Neural progenitor cell (in vitro differentiated cells): ENCODE measurements at regions not wholly inside any gene's neighbourhood (a gene's known extent, or its start where the extent isn't known, plus 50 kb on each side); places are given as distances from the start of the nearest gene placed in this dataset.

Experiments used
- EZH2 ChIP-seq: fragments of 200-600 bp; sonication (generic); IDR thresholded peaks from 2 replicates; pipeline ENCODE4 v1.6.1; 2017; ENCODE audit warnings: antibody characterized with exemption, mild to moderate bottlenecking, moderate library complexity
- TF ChIP-seq, protein P1 (sequence below): fragments of 200-600 bp; sonication (generic); IDR thresholded peaks from 2 replicates; pipeline ENCODE4 v1.5.1; 2017; ENCODE audit warnings: antibody characterized with exemption, mild to moderate bottlenecking

DNA sequence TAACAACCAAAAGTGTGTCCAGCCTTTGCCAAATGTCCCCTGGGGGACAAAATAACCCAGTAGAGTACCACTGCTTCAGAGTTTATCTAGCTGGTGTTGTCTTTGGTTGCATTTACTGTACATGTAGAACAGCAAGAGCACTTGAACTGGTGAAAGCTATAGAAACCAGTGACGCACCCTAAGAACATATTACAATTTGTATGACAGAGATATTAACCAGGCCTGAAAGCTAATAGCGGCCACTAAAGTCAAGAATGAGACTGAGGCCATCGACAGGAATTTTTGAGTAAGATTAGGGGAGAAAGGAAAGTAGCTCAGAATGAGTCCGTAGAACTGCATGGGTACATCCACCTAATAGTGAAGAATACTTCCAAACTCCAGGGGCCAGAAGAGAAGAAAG is 236.2 kb downstream of the MTERF1 start:
- no peak for TF ChIP-seq EZH2
- TF ChIP-seq, protein P1, sequence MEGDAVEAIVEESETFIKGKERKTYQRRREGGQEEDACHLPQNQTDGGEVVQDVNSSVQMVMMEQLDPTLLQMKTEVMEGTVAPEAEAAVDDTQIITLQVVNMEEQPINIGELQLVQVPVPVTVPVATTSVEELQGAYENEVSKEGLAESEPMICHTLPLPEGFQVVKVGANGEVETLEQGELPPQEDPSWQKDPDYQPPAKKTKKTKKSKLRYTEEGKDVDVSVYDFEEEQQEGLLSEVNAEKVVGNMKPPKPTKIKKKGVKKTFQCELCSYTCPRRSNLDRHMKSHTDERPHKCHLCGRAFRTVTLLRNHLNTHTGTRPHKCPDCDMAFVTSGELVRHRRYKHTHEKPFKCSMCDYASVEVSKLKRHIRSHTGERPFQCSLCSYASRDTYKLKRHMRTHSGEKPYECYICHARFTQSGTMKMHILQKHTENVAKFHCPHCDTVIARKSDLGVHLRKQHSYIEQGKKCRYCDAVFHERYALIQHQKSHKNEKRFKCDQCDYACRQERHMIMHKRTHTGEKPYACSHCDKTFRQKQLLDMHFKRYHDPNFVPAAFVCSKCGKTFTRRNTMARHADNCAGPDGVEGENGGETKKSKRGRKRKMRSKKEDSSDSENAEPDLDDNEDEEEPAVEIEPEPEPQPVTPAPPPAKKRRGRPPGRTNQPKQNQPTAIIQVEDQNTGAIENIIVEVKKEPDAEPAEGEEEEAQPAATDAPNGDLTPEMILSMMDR: no peak
